ENCODE measurements at regions not wholly inside any gene's neighbourhood (a gene's known extent, or its start where the extent isn't known, plus 50 kb on each side); places are given as distances from the start of the nearest gene placed in this dataset.

GRCh38 chr11:80086496-80087055, 645.7 kb upstream of the TENM4 start:
- H3K9ac ChIP-seq (ENCODE audit: extremely low read depth, insufficient read length, low read length): no peak overlapping the region
- H4K20me1 ChIP-seq (ENCODE audit: control insufficient read depth, insufficient read depth, insufficient read length): no peaks in the 10 kb centered on the region
- no peaks in the 10 kb centered on the region for H3K36me3 Mint-ChIP-seq (ENCODE audit: insufficient read depth in 1 of 3, low read depth in 3 of 3)
- no peak overlapping the region for H2BK12ac ChIP-seq (ENCODE audit: insufficient read length, low read depth, low read length)
- no peaks in the 10 kb centered on the region for H3K23me2 ChIP-seq (ENCODE audit: insufficient read length, low read depth, low read length, poor library complexity, severe bottlenecking)
- no peak overlapping the region for H3K23ac ChIP-seq (ENCODE audit: insufficient read length, low read depth, low read length)
- no peaks in the 10 kb centered on the region for H3K79me2 ChIP-seq (ENCODE audit: insufficient read depth, low read length)
- no peaks in the 10 kb centered on the region for H3K9me3 Mint-ChIP-seq
- H3K18ac ChIP-seq (ENCODE audit: insufficient read length, low read depth, low read length): no peak overlapping the region
- H3K56ac ChIP-seq (ENCODE audit: insufficient read length, low read depth, low read length): no peak overlapping the region
- H4K5ac ChIP-seq (ENCODE audit: insufficient read length, low read depth, low read length): no peak overlapping the region
- H3K4me1 ChIP-seq (ENCODE audit: insufficient read depth, low read length): no peaks in the 10 kb centered on the region
- no peaks in the 10 kb centered on the region for H3K9me3 ChIP-seq (ENCODE audit: control insufficient read depth, low read depth, low read length)
- no peak overlapping the region for H2BK5ac ChIP-seq (ENCODE audit: insufficient read length, low read length)
- H3K79me1 ChIP-seq (ENCODE audit: insufficient read depth, low read depth, low read length, poor library complexity, severe bottlenecking): no peaks in the 10 kb centered on the region
- no peaks in the 10 kb centered on the region for H3K27me3 Mint-ChIP-seq (ENCODE audit: low read depth)
- H4K8ac ChIP-seq (replicated peaks; ENCODE audit: insufficient read length, low read depth, low read length): no peak overlapping the region
- H3K4me2 ChIP-seq (ENCODE audit: insufficient read depth, insufficient read length, low read length): no peak overlapping the region
- H3K14ac ChIP-seq (ENCODE audit: insufficient read depth, low read length): no peak overlapping the region
- H3K4me3 Mint-ChIP-seq: no peak overlapping the region
- H2AK5ac ChIP-seq (ENCODE audit: insufficient read length, low read length): no peak overlapping the region
- no peaks in the 10 kb centered on the region for H3K27me3 ChIP-seq (ENCODE audit: insufficient read depth, low read length)
- no peak overlapping the region for H2BK15ac ChIP-seq (ENCODE audit: low read depth, low read length)
- H4K91ac ChIP-seq (ENCODE audit: insufficient read length, low read depth, low read length): no peak overlapping the region
- H3K27ac ChIP-seq (ENCODE audit: insufficient read length, low read depth, low read length): no peak overlapping the region
- H3K27ac Mint-ChIP-seq: no peak overlapping the region
- no peak for DNase-seq
- no peak overlapping the region for H3K4ac ChIP-seq (ENCODE audit: low read depth, low read length)
- no peak for TF ChIP-seq CTCF (conservative IDR thresholded peaks at IDR 0.05)
- H2BK120ac ChIP-seq (ENCODE audit: low read depth, low read length, poor library complexity, severe bottlenecking): no peak overlapping the region
- H2BK20ac ChIP-seq (ENCODE audit: low read depth, low read length, poor library complexity, severe bottlenecking): no peak overlapping the region
- WGBS (ENCODE audit: extremely low coverage, insufficient read length, low lambda C conversion rate): no CpG with 5 or more reads among the region's 1 CpG
- H3K4me1 Mint-ChIP-seq: peaks cover 4% of the 10 kb centered on the region in 2 experiments; a peak in 1 of 4 replicates
- H2AFZ ChIP-seq (ENCODE audit: low read length): no peak overlapping the region
- H3T11ph ChIP-seq (ENCODE audit: low read length): no peak overlapping the region

Measured in H9 (cell line).